Trophoblast cell (in vitro differentiated cells and primary cell): ENCODE measurements at regions not wholly inside any gene's neighbourhood (a gene's known extent, or its start where the extent isn't known, plus 50 kb on each side); places are given as distances from the start of the nearest gene placed in this dataset.

Experiments used
- DNase-seq, 2 donors: peaks; one replicate each; pipeline ENCODE4 v3.0.0-alpha.2; 2016
- H2AFZ ChIP-seq: 2 replicates; pipeline ENCODE4 v1.6.1; 2013; ENCODE audit warnings: low read length, moderate library complexity, mild to moderate bottlenecking; ENCODE audit not compliant: insufficient read depth, poor library complexity
- H2AK5ac ChIP-seq: 2 replicates; pipeline ENCODE4 v1.6.1; 2013; ENCODE audit warnings: mild to moderate bottlenecking, low read length
- H2BK120ac ChIP-seq: 2 replicates; pipeline ENCODE4 v1.6.1; 2013; ENCODE audit warnings: low read length, mild to moderate bottlenecking, moderate library complexity; ENCODE audit not compliant: insufficient read depth, poor library complexity
- H2BK12ac ChIP-seq: 2 replicates; pipeline ENCODE4 v1.6.1; 2013; ENCODE audit warnings: mild to moderate bottlenecking, low read length, moderate library complexity
- H2BK5ac ChIP-seq: 2 replicates; pipeline ENCODE4 v1.6.1; 2013; ENCODE audit warnings: low read length, low read depth, moderate library complexity, mild to moderate bottlenecking; ENCODE audit not compliant: poor library complexity
- H3K14ac ChIP-seq: 2 replicates; pipeline ENCODE4 v1.6.1; 2013; ENCODE audit warnings: mild to moderate bottlenecking, low read length
- H3K18ac ChIP-seq: 2 replicates; pipeline ENCODE4 v1.6.1; 2013; ENCODE audit warnings: mild to moderate bottlenecking, low read length
- H3K23ac ChIP-seq: 2 replicates; pipeline ENCODE4 v1.6.1; 2013; ENCODE audit warnings: low read length
- H3K27ac ChIP-seq: 2 replicates; pipeline ENCODE4 v1.5.1; 2013; ENCODE audit warnings: low read depth, mild to moderate bottlenecking, inconsistent platforms, low read length, moderate library complexity
- H3K27me3 ChIP-seq: 2 replicates; pipeline ENCODE4 v1.6.1; 2013; ENCODE audit warnings: inconsistent platforms, mild to moderate bottlenecking, low read length, moderate library complexity; ENCODE audit not compliant: insufficient read depth
- H3K36me3 ChIP-seq, 2 experiments: 1 replicate in 1 of 2; 2 replicates in 1 of 2; pipeline ENCODE4 v1.6.1; 2013; ENCODE audit warnings: low read length in 2 of 2, mild to moderate bottlenecking in 2 of 2, moderate library complexity in 1 of 2; ENCODE audit not compliant: insufficient read depth in 2 of 2, control insufficient read depth in 1 of 2
- H3K4ac ChIP-seq: 2 replicates; pipeline ENCODE4 v1.6.1; 2013; ENCODE audit warnings: low read depth, mild to moderate bottlenecking, low read length, moderate library complexity
- H3K4me1 ChIP-seq, 2 experiments: 1 replicate in 1 of 2; 2 replicates in 1 of 2; pipeline ENCODE4 v1.6.1; 2013; ENCODE audit warnings: low read length in 2 of 2, mild to moderate bottlenecking in 2 of 2, moderate library complexity in 1 of 2; ENCODE audit not compliant: insufficient read depth in 2 of 2, control insufficient read depth in 1 of 2
- H3K4me2 ChIP-seq: 2 replicates; pipeline ENCODE4 v1.6.1; 2013; ENCODE audit warnings: inconsistent platforms, mild to moderate bottlenecking, low read length, moderate library complexity
- H3K4me3 ChIP-seq: 2 replicates; pipeline ENCODE4 v1.5.1; 2013; ENCODE audit warnings: mild to moderate bottlenecking, low read depth, low read length, inconsistent platforms
- H3K79me1 ChIP-seq: one replicate; pipeline ENCODE4 v1.6.1; 2013; ENCODE audit warnings: low read length
- H3K79me2 ChIP-seq: 2 replicates; pipeline ENCODE4 v1.6.1; 2013; ENCODE audit warnings: low read length, mild to moderate bottlenecking; ENCODE audit not compliant: control insufficient read depth, insufficient read depth, poor library complexity
- H3K9ac ChIP-seq: 2 replicates; pipeline ENCODE4 v1.6.1; 2013; ENCODE audit warnings: mild to moderate bottlenecking, low read length
- H3K9me3 ChIP-seq: 2 replicates; pipeline ENCODE4 v1.6.1; 2013; ENCODE audit warnings: low read depth, mild to moderate bottlenecking, control low read depth, inconsistent platforms, low read length; ENCODE audit not compliant: insufficient read depth
- H4K12ac ChIP-seq: 2 replicates; pipeline ENCODE4 v1.6.1; 2013; ENCODE audit warnings: low read depth, mild to moderate bottlenecking, low read length, moderate library complexity
- H4K8ac ChIP-seq: 2 replicates; pipeline ENCODE4 v1.6.1; 2013; ENCODE audit warnings: low read depth, mild to moderate bottlenecking, low read length, moderate library complexity
- H4K91ac ChIP-seq: one replicate; pipeline ENCODE4 v1.6.1; 2013; ENCODE audit warnings: low read depth, mild to moderate bottlenecking, low read length, moderate library complexity
- WGBS: extraction: QIAGEN DNeasy Blood & Tissue Kit; methylation state at CpG from one replicate; pipeline ENCODE4 v1.1.7; 2013; ENCODE audit warnings: missing lambda C conversion rate; ENCODE audit not compliant: insufficient read length, insufficient coverage; ENCODE audit errors: extremely low coverage; 5-methylcytosine and 5-hydroxymethylcytosine counted together

DNA sequence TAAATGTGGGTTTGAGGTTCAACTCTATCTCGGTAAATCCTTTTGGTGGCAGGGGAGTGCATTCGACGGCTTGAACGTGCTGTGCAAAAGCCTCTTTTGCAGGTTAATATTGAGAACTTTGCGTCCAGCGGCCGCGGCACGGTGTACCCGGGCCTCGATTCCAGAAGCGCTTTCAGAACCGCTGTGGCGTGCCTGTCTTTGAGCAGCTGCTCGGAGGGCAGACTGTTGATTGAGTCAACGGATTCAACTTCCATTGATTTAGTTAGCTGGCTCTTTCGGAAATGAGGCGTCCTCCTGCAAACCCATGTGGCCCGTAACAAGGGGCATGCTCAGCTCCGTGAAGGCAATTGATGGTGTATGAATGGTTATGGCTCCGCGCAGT is 1247.8 kb downstream of the BRD1 start:
- Histone ChIP-seq H3K27me3 (peaks cover 14% of the 10 kb centered on the region), H4K8ac (no peak overlapping the region), H3K4me3 (no peak overlapping the region), H2BK120ac (no peak overlapping the region), H2BK12ac (no peak overlapping the region), H3K9ac (no peak overlapping the region), H3K4ac (no peak overlapping the region), H3K14ac (no peak overlapping the region), H3K27ac (no peak overlapping the region), H3K9me3 (peaks cover 9% of the 10 kb centered on the region), H3K4me2 (no peak overlapping the region), H3K4me1 (peaks cover 3 to 5% of the 10 kb centered on the region in 2 experiments), H2BK5ac (no peak overlapping the region), H3K23ac (no peak overlapping the region), H3K79me2 (no peaks in the 10 kb centered on the region), H3K79me1 (no peaks in the 10 kb centered on the region), H3K18ac (no peak overlapping the region), H4K12ac (no peak overlapping the region), H3K36me3 (no peaks in the 10 kb centered on the region), H4K91ac (no peak overlapping the region), H2AK5ac (no peak overlapping the region), H2AFZ (no peak overlapping the region)
- WGBS, result no CpG with 5 or more reads among the region's 22 CpGs
- DNase-seq, result no peak

DNA sequence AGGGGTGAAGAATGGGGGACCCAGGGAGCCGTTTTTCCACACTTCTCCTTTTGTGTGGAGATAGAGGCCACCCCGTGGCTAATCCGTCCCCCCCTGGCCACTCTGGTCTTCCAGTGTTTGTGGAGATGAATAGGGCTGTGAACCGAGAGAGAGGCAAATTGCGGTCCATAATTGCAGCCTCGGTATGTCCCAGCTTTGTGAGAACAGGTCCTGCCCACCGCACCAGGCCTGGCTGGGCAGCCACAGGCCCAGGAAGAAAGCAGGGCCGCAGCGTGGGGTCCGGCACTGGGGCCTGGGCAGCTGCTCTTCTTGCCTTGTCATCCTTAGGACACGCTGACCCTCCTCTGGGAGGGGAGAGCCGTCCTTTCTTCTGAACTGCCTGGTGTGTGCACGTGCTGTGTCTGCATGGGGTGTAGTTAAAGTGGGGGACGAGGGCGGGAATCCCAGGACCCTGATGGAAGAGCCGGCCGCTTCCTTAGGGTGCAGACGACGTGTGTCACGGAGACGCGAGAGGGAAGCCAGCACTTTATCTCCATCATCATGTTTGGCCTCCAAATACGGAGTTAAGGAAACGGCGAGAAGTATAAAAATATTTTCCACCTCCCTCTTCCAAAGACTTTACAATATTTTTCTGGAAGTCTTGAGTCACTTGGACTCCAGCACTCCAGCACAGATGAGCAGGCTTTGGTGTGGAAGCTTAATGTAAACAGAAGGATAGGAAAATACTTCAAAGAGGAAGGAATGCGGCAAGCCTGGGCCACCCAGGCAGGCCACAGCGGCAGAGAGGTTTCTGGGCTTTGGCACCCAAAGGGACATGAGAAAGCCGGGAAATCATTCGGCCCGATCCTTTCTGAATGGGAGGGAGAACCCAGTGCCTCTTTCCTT is 1248.4 kb downstream of the BRD1 start:
- Histone ChIP-seq H3K14ac (no peak overlapping the region), H4K12ac (no peak overlapping the region), H4K8ac (no peak overlapping the region), H3K79me1 (no peaks in the 10 kb centered on the region), H3K4ac (no peak overlapping the region), H3K27ac (no peak overlapping the region), H3K79me2 (no peaks in the 10 kb centered on the region), H3K27me3 (peaks cover 14% of the 10 kb centered on the region), H3K18ac (no peak overlapping the region), H2BK120ac (no peak overlapping the region), H2BK12ac (no peak overlapping the region), H3K9me3 (peaks cover 8% of the 10 kb centered on the region), H3K36me3 (no peaks in the 10 kb centered on the region), H2AK5ac (no peak overlapping the region), H3K23ac (no peak overlapping the region), H3K4me2 (no peak overlapping the region), H2AFZ (no peak overlapping the region), H3K4me1 (peaks cover 3 to 5% of the 10 kb centered on the region in 2 experiments), H2BK5ac (no peak overlapping the region), H4K91ac (no peak overlapping the region), H3K4me3 (no peak overlapping the region), H3K9ac (no peak overlapping the region)
- no CpG with 5 or more reads among the region's 30 CpGs for WGBS
- DNase-seq, result no peak

DNA sequence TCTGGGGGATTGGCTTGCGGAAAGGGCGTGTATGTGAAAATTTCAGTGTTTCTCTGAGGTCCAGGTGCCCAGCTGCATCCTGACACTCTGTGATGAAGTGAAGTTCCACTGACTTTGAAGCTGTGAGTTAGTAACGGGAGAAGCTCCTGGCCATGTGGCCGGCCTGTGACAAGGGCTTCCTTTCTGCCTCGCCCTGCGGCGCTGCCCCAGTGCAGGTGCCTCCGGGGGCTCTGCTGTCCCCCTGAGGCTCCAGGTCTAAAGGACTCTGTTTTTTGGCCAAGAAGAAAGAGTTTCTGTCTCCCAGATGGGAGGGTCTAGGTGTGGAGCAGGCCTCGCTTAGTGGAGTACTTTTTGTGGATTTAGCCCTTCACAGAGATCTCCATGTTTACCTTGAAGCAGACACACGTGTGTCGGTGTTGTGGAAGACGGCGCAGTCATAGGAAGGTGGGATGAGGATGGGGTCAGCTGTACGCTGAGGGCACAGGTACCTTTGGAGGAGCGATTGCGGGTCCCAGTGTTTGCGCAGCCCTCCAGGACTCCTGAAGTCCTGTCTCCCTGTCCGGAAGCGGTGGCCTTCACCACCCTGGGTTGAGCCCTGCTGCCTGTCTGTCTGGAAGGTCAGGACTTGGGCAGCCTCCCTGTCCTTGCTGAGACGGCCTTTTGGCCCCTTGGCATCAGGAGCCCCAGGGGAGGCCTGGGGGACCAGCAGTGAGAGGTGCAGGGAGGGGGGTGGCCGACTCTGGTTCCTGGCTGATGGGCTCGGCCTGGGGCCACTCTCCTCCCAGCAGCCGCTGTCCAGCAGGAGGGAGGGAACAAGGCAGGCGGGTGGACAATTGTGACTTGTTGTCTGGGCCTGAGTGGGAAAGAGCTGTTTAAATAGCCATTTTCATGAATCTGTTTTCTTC is 1249.3 kb downstream of the BRD1 start:
- WGBS, result no CpG with 5 or more reads among the region's 24 CpGs
- no peak overlapping the region for H4K8ac ChIP-seq
- H2BK5ac ChIP-seq, result no peak overlapping the region

DNA sequence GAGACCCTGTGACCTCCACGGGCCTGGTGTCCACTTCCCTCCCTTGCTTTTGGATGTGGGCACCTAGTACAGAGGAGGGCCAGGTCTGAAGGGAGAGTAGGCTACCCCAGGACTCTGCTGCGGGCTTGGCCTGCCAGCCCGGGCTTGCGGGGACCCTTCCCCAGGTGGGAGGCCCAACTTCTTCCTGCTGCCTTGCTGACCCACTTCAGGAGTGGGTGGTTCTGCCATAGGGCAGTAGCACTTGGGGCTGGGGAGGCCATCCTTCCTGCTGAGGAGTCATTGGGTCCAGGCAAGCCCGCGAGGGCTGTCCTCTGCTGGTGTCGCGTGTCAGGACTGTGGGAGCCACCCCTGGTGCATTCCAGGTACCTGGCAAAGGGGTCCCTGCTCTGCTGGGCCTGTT is 1250.0 kb downstream of the BRD1 start:
- H2AFZ ChIP-seq, result no peak overlapping the region
- H3K23ac ChIP-seq, result no peak overlapping the region
- no peak overlapping the region for H3K14ac ChIP-seq
- no CpG with 5 or more reads among the region's 8 CpGs for WGBS
- DNase-seq, result no peak
- H3K4me1 ChIP-seq, result peaks cover 3 to 5% of the 10 kb centered on the region in 2 experiments
- H2BK5ac ChIP-seq, result no peak overlapping the region
- no peak overlapping the region for H4K91ac ChIP-seq
- no peak overlapping the region for H2BK12ac ChIP-seq
- peaks cover 14% of the 10 kb centered on the region for H3K27me3 ChIP-seq
- H3K4me2 ChIP-seq, result no peak overlapping the region
- no peak overlapping the region for H2AK5ac ChIP-seq
- no peaks in the 10 kb centered on the region for H3K79me2 ChIP-seq
- no peak overlapping the region for H4K12ac ChIP-seq
- no peak overlapping the region for H3K4ac ChIP-seq
- H3K36me3 ChIP-seq, result no peaks in the 10 kb centered on the region
- H3K9ac ChIP-seq, result no peak overlapping the region
- H3K9me3 ChIP-seq, result peaks cover 7% of the 10 kb centered on the region
- no peak overlapping the region for H2BK120ac ChIP-seq
- H3K4me3 ChIP-seq, result no peak overlapping the region
- no peak overlapping the region for H4K8ac ChIP-seq
- H3K79me1 ChIP-seq, result no peaks in the 10 kb centered on the region
- H3K18ac ChIP-seq, result no peak overlapping the region
- H3K27ac ChIP-seq, result no peak overlapping the region

More for the DNA sequence above, 1249.3 kb downstream of the BRD1 start:
- Histone ChIP-seq H3K27me3 (peaks cover 14% of the 10 kb centered on the region), H3K4me1 (peaks cover 3 to 5% of the 10 kb centered on the region in 2 experiments), H3K4ac (no peak overlapping the region), H2AK5ac (no peak overlapping the region), H3K27ac (no peak overlapping the region), H2BK12ac (no peak overlapping the region), H3K14ac (no peak overlapping the region), H3K79me1 (no peaks in the 10 kb centered on the region), H3K9ac (no peak overlapping the region), H4K12ac (no peak overlapping the region), H3K9me3 (peaks cover 7% of the 10 kb centered on the region), H4K91ac (no peak overlapping the region), H2AFZ (no peak overlapping the region), H3K79me2 (no peaks in the 10 kb centered on the region), H3K36me3 (no peaks in the 10 kb centered on the region), H3K4me2 (no peak overlapping the region), H3K23ac (no peak overlapping the region), H3K4me3 (no peak overlapping the region), H2BK120ac (no peak overlapping the region), H3K18ac (no peak overlapping the region)
- DNase-seq, result no peak
